Activated CD4-positive, alpha-beta T cell treated with anti-CD3 and anti-CD28 coated beads for 36 hours (primary cell): ENCODE measurements at regions not wholly inside any gene's neighbourhood (a gene's known extent, or its start where the extent isn't known, plus 50 kb on each side); places are given as distances from the start of the nearest gene placed in this dataset.
"Not testable (repeated sequence)": the region's sequence is repeated elsewhere in the genome, so short reads cannot be mapped to it uniquely, and the experiment has no call there.

Experiments used
- ATAC-seq: fragments of 200-7000 bp; cut with Tn5 transposase; one replicate; pipeline ENCODE4 v1.10.0; 2021; ENCODE audit warnings: mild to moderate bottlenecking, moderate library complexity
- CTCF ChIA-PET: fragments of 350-600 bp; sonication (Branson Sonifier 250); formaldehyde crosslinking; loops from one replicate; lab custom pipeline; 2021; ENCODE audit warnings: antibody characterized with exemption; lab: Charles Lee
- POLR2A ChIA-PET: fragments of 350-600 bp; sonication (Branson Sonifier 250); formaldehyde crosslinking; loops from one replicate; lab custom pipeline; 2021; ENCODE audit warnings: antibody characterized with exemption, inconsistent platforms; lab: Charles Lee
- DNase-seq: peaks from one replicate; pipeline ENCODE4 v3.0.0-alpha.2; 2020
- H3K27ac Mint-ChIP-seq: one replicate; pipeline ENCODE4 v1.8.0; 2021; ENCODE audit warnings: mixed read lengths
- H3K27me3 Mint-ChIP-seq: one replicate; pipeline ENCODE4 v1.8.0; 2021; ENCODE audit warnings: mixed read lengths
- H3K36me3 Mint-ChIP-seq: one replicate; pipeline ENCODE4 v1.8.0; 2021; ENCODE audit warnings: low read depth, mixed read lengths
- H3K4me1 Mint-ChIP-seq: one replicate; pipeline ENCODE4 v1.8.0; 2021; ENCODE audit warnings: mixed read lengths
- H3K4me3 Mint-ChIP-seq: one replicate; pipeline ENCODE4 v1.8.0; 2021; ENCODE audit warnings: mild to moderate bottlenecking, moderate library complexity, mixed read lengths
- H3K9me3 Mint-ChIP-seq: one replicate; pipeline ENCODE4 v1.8.0; 2021; ENCODE audit warnings: low read depth, mixed read lengths
- intact Hi-C, 2 experiments: fragments of 100-400 bp; cut with DNase I in 1 of 2; cut with micrococcal nuclease in 1 of 2; formaldehyde crosslinking; loops; one replicate each; pipeline versions ENCODE4 v1.14.2 to v1.15.1; 2022 to 2024; cut with DNase I, micrococcal nuclease

DNA sequence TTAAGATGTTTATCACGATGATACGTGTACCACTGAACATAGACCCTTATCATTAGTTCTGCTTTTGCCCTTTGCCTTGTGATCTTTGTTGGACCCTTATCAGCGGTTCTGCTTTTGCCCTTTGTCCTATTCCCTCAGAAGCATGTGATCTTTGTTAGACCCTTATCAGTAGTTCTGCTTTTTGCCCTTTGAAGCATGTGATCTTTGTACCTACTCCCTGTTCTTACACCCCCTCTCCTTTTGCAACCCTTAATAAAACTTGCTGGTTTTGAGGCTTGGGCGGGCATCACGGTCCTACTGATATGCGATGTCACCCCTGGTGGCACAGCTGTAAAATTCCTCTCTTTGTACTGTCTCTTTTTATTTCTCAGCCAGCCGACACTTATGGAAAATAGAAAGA lies 117.0 kb downstream of the SDHAF3 start:
- CTCF ChIA-PET, H3K4me1 Mint-ChIP-seq, H3K4me3 Mint-ChIP-seq, ATAC-seq, H3K36me3 Mint-ChIP-seq, H3K27ac Mint-ChIP-seq, POLR2A ChIA-PET, intact Hi-C loops, DNase-seq: not testable (repeated sequence)
- Mint-ChIP-seq H3K9me3 (peaks cover 33% of the 10 kb centered on the region), H3K27me3 (peaks cover 14% of the 10 kb centered on the region)

DNA sequence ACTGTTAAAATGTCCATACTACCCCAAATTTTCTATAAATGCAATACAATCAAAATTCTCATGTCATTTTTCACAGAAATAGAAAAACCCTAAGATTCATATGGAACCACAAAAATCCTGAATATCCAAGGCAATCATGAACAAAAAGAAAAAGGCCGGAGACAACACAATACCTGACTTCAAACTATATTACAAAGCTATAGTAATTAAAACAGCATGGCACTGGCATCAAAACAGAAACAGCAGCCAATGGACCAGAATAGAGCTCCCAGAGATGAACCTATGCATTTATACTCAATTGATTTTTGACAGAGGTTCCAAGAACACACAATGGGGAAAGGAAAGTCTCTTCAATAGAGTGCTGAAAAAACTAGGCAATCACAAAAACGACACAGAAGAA lies 128.8 kb downstream of the SDHAF3 start:
- no peaks in the 10 kb centered on the region for H3K4me1 Mint-ChIP-seq
- CTCF ChIA-PET: interaction anchor here (0.8 kb wide), 1 partner anchor 183 kb away, joined by 3 read pairs; no protein-coding TSS in a partner anchor
- H3K27me3 Mint-ChIP-seq: no peaks in the 10 kb centered on the region

DNA sequence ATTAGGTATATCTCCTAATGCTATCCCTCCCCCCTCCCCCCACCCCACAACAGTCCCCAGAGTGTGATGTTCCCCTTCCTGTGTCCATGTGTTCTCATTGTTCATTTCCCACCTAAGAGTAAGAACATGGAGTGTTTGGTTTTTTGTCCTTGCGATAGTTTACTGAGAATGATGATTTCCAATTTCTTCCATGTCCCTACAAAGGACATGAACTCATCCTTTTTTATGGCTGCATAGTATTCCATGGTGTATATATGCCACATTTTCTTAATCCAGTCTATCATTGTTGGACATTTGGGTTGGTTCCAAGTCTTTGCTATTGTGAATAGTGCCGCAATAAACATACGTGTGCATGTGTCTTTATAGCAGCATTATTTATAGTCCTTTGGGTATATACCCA lies 140.7 kb downstream of the SDHAF3 start:
- POLR2A ChIA-PET, H3K27ac Mint-ChIP-seq, ATAC-seq, H3K4me1 Mint-ChIP-seq, H3K27me3 Mint-ChIP-seq, intact Hi-C loops, DNase-seq, H3K36me3 Mint-ChIP-seq, H3K4me3 Mint-ChIP-seq, CTCF ChIA-PET, H3K9me3 Mint-ChIP-seq: not testable (repeated sequence)

More for the DNA sequence above, 128.8 kb downstream of the SDHAF3 start:
- Mint-ChIP-seq H3K36me3 (peaks cover 2% of the 10 kb centered on the region), H3K4me3 (no peak overlapping the region), H3K27ac (no peak overlapping the region), H3K9me3 (peaks cover 9% of the 10 kb centered on the region)
- intact Hi-C loops: no loop called here
- ATAC-seq (no peak), DNase-seq (no peak)
- POLR2A ChIA-PET: no interaction called here

DNA sequence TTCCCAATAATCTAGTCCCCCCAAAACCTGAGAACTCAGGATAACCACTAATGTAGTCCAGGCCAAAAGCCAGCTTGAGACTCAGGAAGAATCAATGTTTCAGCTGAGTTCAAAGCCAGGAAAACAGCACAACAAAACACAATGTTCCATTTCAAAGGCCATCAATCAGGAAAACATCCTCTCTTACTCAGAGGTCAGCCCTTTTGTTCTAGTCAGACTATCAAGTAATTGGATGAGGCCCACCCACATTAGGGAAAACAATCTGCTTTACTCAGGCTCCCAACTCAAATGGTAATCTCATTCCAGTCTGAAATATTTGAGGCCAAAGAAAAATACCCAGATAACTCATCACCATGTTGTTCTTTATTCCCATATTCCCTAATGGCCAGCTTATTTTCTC lies 152.2 kb downstream of the SDHAF3 start:
- CTCF ChIA-PET: interaction anchor here (0.7 kb wide), 1 partner anchor 128 kb away, joined by 4 read pairs; no protein-coding TSS in a partner anchor
- no peak for DNase-seq
- intact Hi-C loops: no loop called here
- Mint-ChIP-seq H3K4me1 (no peaks in the 10 kb centered on the region), H3K27me3 (peaks cover 2% of the 10 kb centered on the region), H3K4me3 (no peak overlapping the region), H3K27ac (no peak overlapping the region), H3K9me3 (no peaks in the 10 kb centered on the region), H3K36me3 (no peaks in the 10 kb centered on the region)
- POLR2A ChIA-PET: no interaction called here
- ATAC-seq: no peak

DNA sequence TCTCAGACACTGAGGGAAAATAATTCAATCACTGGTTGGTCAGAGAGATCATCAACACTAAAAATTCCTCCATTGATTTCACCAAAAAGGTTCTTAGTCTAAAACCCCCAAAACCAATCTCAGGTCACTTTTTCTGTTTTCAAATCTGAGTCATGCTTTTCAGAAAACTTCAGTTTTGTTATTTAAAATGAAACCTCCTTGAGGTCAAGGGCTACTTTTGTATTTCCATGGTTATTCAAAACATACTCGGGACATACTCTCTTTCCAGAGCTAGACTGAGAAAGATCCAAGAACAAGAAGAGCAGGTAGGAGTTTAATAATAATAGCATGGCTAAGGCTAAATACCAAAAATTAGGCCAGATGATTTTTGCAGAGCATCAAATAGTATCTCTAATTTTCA lies 152.8 kb downstream of the SDHAF3 start:
- no peak for DNase-seq
- intact Hi-C loops: no loop called here
- H3K4me3 Mint-ChIP-seq: no peak overlapping the region
- CTCF ChIA-PET: interaction anchor here (0.7 kb wide), 1 partner anchor 127 kb away, joined by 4 read pairs; no protein-coding TSS in a partner anchor
- H3K27me3 Mint-ChIP-seq: peaks cover 2% of the 10 kb centered on the region
- H3K9me3 Mint-ChIP-seq: no peaks in the 10 kb centered on the region
- no peaks in the 10 kb centered on the region for H3K36me3 Mint-ChIP-seq
- POLR2A ChIA-PET: no interaction called here
- no peaks in the 10 kb centered on the region for H3K4me1 Mint-ChIP-seq
- ATAC-seq: no peak
- H3K27ac Mint-ChIP-seq: no peak overlapping the region

DNA sequence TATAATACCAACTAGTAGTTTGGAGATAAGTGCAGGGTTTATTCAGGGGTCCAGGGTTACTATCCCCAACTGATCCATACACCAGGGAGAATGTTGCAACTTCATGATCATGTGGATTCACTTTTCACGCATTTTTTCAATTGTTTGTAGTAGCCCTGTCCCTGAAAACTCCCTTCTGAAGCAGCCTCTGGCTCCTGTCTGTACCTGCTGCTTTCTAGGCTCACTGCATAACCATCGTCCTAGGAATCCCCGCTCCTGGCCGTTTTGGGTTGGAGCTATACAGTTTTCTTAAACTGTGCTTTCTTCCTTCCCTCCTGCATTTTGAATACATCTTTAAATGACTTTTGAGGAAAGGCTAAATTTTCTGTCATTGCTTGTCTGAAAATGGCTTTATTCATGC lies 154.1 kb downstream of the SDHAF3 start:
- Mint-ChIP-seq H3K27me3 (peaks cover 5% of the 10 kb centered on the region), H3K4me1 (no peaks in the 10 kb centered on the region), H3K4me3 (no peak overlapping the region), H3K9me3 (no peaks in the 10 kb centered on the region), H3K36me3 (no peaks in the 10 kb centered on the region), H3K27ac (no peak overlapping the region)
- POLR2A ChIA-PET: no interaction called here
- intact Hi-C loops: no loop called here
- DNase-seq: no peak
- ATAC-seq: no peak
- CTCF ChIA-PET: no interaction called here

DNA sequence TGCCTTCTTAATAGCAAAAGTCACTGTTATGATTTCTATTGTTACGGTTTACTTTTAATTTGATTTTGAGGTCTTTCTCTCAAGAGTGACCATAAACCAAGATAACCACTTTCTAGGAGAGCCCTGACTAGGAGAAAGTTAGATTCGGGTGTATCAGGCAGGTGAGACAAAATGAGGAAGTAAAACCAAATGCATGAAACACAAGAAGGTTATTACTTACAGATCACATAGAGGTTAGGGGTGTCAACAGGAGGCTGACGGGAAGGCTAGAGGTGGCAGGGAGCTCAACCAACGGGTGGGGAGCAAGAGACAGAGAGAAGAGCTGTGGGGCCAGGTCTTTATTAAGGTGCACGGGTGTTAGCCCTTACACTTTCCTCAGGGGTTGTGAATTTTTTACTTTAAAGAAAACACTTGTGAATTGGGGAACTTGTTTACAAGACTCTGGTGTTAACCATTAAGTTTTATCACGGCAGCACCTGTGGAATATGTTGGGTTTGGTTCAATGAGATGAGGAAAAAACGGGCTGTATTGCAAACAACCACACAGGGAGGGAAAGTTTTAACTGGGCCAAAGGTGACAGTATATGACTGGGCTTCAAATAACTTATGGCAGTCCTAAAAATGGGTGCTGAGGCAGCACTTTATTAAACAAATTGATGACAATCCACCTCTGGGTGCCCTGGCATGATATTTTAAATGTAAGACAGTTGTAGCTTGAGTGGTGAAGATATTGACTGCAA lies 154.9 kb downstream of the SDHAF3 start:
- Mint-ChIP-seq H3K4me1 (no peaks in the 10 kb centered on the region), H3K27me3 (peaks cover 5% of the 10 kb centered on the region), H3K27ac (no peak overlapping the region), H3K36me3 (no peaks in the 10 kb centered on the region), H3K4me3 (no peak overlapping the region), H3K9me3 (no peaks in the 10 kb centered on the region)
- ATAC-seq: no peak
- intact Hi-C loops: no loop called here
- ChIA-PET POLR2A (no interaction called here), CTCF (no interaction called here)
- DNase-seq: no peak

DNA sequence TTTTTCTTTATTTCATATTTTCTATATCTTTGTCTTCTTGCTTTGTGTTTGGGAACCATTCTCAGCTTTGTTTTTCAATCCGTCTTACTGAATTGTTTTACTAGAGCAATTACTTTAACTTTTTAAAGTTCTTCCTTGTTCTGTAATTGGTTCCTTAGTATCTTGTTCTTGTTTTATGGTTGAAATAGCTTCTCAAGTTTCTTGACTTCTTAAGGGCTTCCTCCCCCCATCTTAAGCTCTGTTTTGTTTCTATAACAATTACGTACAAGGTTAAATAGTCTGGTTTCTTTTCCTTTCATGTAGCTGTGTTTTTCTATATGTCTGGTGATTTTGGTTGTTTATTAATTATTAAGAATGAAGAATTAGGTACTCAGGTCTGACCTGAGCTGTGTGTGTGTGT lies 158.0 kb downstream of the SDHAF3 start:
- Mint-ChIP-seq H3K9me3 (no peaks in the 10 kb centered on the region), H3K36me3 (no peaks in the 10 kb centered on the region), H3K27me3 (peaks cover 5% of the 10 kb centered on the region), H3K4me3 (no peak overlapping the region), H3K27ac (no peak overlapping the region), H3K4me1 (no peaks in the 10 kb centered on the region)
- DNase-seq: no peak
- POLR2A ChIA-PET: interaction anchor here (0.7 kb wide), 1 partner anchor 180 kb away, joined by 4 read pairs; no protein-coding TSS in a partner anchor
- CTCF ChIA-PET: interaction anchor here (0.9 kb wide), 1 partner anchor 23 kb away, joined by 3 read pairs; no protein-coding TSS in a partner anchor
- intact Hi-C loops: no loop called here
- no peak for ATAC-seq

DNA sequence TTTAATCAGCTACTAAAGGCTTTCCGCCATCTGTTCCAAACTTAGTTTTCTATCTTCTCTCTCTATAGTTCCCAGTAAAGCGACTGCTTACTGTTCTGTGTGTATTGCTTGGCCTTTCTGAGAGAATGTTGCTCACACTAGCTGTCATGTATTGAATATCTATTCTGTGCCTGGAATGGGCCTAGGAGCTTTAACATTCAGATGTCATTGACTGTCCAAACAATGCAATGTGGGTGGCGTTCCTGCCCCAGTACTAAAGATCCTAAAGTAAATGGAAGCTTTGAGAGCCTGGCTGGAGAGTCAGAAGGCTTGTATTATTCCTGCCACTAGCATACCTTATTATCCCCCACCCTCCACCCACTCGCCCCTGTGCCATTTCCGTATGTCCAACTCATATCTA lies 163.5 kb downstream of the SDHAF3 start:
- Mint-ChIP-seq H3K9me3 (no peaks in the 10 kb centered on the region), H3K27ac (no peak overlapping the region), H3K4me1 (no peaks in the 10 kb centered on the region), H3K36me3 (no peaks in the 10 kb centered on the region), H3K4me3 (no peak overlapping the region), H3K27me3 (peaks cover 5% of the 10 kb centered on the region)
- intact Hi-C loops: no loop called here
- CTCF ChIA-PET: no interaction called here
- POLR2A ChIA-PET: no interaction called here
- ATAC-seq (no peak), DNase-seq (no peak)

DNA sequence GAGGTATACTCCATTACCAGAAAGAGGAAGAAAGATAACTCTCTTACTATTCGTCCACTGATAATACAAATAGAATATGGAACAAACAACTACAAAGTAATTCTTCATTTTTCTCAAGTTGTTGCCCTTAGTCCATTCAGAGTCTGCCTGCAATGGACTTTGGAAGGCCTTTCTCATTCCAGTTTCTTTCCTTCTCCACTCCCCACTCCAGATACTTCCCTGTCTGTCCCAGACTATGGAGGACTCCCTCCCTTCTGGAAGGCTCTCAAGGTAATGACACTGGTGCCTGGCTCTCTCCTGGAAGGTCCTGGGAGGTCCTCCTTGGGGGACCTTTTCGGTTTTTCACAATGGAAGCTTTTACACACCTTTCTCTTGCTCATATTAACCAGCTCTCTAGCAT lies 167.8 kb downstream of the SDHAF3 start:
- Mint-ChIP-seq H3K4me3 (no peak overlapping the region), H3K36me3 (no peaks in the 10 kb centered on the region), H3K27ac (no peak overlapping the region), H3K9me3 (no peaks in the 10 kb centered on the region), H3K27me3 (peaks cover 5% of the 10 kb centered on the region), H3K4me1 (no peaks in the 10 kb centered on the region)
- ATAC-seq (no peak), DNase-seq (no peak)
- POLR2A ChIA-PET: no interaction called here
- intact Hi-C loops: no loop called here
- CTCF ChIA-PET: no interaction called here

DNA sequence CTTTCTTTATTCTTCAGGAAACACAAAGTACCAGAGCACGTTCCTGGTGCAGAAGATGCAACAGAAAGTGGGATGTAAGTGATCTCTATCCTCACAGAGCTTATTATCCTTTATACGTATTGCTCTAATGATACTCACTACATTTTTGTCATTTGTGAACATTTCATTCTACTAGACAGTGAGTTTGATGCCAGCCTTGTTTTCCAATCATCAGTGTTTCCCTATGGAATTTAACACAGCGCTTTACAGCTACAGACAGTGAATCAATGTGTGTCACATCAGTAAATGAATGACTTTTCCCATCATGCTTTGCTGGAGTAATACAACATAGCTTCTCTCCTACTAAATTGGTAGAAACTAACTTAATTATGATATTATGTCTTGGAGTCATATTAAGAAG lies 175.5 kb downstream of the SDHAF3 start:
- DNase-seq: no peak
- ATAC-seq: no peak
- H3K36me3 Mint-ChIP-seq: no peaks in the 10 kb centered on the region
- no peaks in the 10 kb centered on the region for H3K4me1 Mint-ChIP-seq
- ChIA-PET POLR2A (no interaction called here), CTCF (no interaction called here)
- no peak overlapping the region for H3K27ac Mint-ChIP-seq
- intact Hi-C loops: no loop called here
- H3K9me3 Mint-ChIP-seq: no peaks in the 10 kb centered on the region
- H3K4me3 Mint-ChIP-seq: no peak overlapping the region
- peaks cover 2% of the 10 kb centered on the region for H3K27me3 Mint-ChIP-seq

DNA sequence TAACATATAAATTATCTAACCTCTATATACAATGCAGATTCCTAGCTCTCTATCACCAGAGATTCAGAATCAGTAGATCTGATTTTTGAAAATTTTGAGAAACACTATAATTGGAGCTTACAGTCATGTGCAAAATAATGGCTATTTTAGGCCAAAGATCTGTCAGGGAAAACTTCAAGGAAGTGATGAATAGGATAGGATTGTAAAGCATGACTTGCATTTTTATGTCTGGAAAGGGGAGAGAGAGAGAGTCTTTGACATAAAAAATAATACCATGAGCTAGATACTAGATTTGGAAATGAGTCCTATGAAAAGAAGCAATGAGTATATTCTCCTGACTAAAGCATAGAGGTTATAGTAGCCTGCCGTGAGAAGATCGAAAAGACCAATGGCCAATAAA lies 181.1 kb downstream of the SDHAF3 start:
- H3K27me3 Mint-ChIP-seq: peaks cover 3% of the 10 kb centered on the region
- POLR2A ChIA-PET: no interaction called here
- H3K4me3 Mint-ChIP-seq: no peak overlapping the region
- DNase-seq: no peak
- H3K4me1 Mint-ChIP-seq: no peaks in the 10 kb centered on the region
- intact Hi-C loops: no loop called here
- H3K36me3 Mint-ChIP-seq: no peaks in the 10 kb centered on the region
- ATAC-seq: no peak
- no peak overlapping the region for H3K27ac Mint-ChIP-seq
- no peaks in the 10 kb centered on the region for H3K9me3 Mint-ChIP-seq
- CTCF ChIA-PET: interaction anchor here (0.7 kb wide), 2 partner anchors 23 to 410 kb away, joined by 3 read pairs; no protein-coding TSS in a partner anchor
